ENCODE measurements at regions not wholly inside any gene's neighbourhood (a gene's known extent, or its start where the extent isn't known, plus 50 kb on each side); places are given as distances from the start of the nearest gene placed in this dataset.

DNA sequence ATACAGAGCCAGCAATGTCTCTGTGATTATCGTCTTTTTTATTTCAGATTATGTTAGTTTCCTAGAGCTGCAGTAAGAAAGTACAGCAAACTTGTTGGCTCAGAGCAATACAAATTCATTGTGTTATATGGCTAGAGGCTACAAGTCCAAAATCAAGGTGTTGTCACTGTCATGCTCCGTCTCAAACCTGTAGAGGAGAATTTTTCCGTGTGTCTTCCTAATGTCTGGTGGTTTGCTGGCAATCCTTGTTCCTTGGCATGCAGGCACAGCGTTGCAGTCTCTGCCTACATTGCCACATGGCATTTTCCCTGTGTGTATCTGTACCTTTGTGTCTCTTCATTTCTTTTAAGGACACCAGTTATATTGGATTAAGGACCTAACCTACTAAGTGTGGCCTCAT, 244.4 kb downstream of the LRRIQ3 start:
- no peak for DNase-seq

DNA sequence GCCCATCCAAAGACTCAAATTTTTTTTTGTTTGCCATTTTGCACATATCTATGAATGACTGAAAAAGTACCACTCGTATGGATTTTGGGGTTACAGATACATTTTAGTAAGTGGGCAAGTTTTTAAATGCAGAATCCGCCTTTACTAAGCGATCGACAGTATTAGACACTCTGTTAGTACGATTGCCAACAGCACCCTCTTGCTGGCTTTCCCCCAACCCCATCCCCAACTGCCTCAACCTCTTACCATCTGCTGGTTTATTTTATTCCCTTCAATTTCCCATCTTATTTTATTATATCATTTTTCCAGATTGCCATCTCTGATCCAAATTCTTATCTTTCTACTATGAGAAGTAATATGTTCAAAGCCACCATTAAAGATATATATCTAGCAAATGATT, 244.8 kb downstream of the LRRIQ3 start:
- no peak for DNase-seq

DNA sequence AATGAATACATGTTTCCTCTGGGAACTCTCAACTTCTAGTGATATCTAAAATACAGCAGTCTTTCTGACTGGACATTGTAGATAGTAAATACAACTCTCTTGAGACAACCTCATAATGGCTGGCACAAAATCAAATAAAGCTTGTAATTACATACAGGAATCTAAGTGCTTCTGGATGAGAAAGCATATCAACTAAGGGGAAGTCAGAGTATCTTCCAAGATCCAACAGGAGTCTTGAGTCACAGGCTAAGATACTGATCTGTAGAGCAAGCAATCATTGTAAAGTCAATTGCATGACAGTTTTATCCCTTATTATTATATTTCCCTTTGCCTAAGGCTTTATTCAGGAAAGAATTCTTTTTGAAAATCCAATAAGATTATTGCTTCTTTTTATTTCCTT, 249.9 kb downstream of the LRRIQ3 start:
- DNase-seq: no peak

DNA sequence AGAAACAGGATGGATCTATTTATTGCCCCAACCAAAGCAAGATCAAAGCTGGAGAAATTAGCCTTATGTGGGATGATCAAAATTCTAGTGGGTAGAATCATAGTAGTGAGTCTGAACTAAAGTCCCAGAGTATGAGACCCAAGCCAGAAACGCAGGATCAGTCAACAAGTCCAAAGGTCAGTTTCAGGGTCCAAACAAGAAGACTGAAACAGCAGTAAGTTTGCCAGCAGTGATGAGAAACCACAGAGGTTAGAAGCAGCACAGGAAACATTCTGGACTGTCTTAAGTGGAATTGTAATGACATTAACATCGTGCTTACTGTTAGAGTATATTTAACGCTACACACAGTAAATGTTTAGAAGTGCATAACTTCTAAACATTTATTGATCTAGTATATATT, 251.0 kb downstream of the LRRIQ3 start:
- DNase-seq: no peak

DNA sequence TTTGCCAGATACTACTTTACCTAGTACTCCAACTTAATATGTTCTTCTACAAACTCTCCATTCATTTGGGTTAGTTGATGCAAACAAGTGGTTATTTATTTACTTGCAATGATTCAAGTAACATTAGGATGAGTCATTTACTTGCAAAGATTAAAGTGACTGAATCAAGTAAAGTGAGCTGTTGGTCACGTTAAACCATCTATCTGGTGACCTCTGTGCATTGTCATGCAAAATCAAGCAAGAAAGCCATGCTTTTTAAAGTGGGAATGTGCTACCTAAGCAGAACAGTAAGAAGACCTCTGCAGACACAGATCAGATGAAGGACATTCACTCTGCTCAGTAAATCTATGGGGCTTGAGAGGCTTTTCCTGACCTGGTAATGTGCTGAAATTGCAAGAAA, 254.7 kb downstream of the LRRIQ3 start:
- no peak for DNase-seq

DNA sequence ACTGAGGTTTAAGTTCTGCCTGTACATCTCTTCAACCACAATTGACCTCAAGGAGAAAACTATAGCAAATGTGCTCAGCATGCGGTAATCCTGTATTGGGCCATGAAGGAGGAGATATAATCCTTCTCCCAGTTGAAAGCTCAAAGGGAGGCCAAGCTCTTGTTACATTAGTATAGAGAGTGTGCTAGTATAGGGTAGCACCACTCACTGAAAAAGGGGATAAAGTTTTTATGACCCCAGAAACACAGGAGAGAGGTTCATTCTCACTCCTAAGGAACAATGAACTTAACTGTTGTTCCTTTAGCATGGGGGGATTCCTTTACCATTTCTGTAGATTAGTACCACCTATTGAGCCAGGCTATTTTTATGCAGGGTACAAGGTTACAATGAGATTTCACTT, 267.7 kb downstream of the LRRIQ3 start:
- no peak for DNase-seq

DNA sequence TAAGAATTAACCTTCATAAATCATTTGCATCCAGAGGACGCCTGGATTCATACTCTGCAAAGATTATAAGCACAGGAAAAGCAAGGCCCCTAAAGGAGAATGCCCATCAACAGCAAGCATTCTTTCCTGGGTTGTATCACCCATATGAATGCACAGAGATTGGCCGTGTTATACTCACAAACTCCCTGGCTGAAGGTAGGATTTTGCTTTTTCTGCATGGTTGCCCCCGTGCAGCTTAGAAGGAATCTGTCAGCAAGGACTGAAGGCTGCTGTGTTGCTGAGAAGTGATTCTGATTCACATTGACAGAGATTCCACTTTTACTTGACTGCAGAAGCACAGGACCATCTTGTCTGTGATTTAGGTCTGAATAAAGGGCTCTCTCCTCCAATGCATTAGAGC, 283.0 kb downstream of the LRRIQ3 start:
- DNase-seq: no peak

DNA sequence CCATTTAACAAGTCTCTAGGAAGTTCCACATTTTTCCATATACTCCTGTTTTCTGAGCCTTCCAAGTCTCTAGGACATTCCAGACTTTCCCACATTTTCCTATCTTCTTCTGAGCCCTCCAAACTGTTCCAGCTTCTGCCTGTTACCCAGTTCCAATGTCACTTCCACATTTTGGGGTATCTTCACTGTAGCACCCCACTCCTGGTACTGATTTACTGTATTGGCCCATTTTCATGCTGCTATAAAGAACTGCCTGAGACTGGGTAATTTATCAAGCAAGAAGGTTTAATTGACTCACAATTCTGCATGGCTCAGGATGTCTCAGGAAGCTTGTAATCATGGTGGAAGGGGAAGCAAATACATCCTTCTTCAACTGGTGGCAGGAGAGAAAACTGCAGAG, 285.0 kb downstream of the LRRIQ3 start:
- no peak for DNase-seq

DNA sequence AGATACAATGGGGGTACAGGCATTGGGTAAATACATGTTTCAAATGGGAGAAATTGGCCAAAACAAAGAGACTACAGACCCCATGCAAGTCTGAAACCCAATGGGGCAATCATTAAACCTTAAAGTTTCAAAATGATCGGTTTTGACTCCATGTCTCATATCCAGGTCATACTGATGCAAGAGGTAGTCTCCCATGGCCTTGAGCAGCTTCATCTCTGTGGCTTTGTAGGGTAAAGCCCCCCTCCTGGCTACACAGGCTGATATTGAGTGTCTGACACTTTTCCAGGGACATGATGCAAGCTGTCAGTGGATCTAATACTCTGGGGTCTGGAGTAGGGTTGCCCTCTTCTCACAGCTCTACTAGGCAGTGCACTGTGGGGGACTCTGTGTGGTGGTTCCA, 286.1 kb downstream of the LRRIQ3 start:
- no peak for DNase-seq

DNA sequence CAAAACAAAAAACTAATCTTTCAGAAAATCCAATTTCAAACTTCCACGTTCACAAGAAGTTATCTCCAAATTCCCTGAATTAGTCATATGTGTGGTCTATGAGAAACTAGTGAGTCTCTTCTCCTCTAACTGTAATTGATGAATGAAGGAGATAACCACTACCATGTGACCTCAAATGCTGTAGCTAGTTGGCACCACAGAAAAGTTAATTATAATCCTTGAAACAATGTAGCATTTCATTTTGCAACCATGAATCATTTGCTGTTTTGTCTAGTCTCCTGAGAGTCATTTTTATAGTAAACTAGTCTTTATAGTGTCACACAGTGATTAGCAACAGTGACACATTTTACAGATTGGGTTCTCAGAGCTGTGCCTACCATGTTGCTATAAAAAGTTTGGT, 287.5 kb downstream of the LRRIQ3 start:
- DNase-seq: no peak

DNA sequence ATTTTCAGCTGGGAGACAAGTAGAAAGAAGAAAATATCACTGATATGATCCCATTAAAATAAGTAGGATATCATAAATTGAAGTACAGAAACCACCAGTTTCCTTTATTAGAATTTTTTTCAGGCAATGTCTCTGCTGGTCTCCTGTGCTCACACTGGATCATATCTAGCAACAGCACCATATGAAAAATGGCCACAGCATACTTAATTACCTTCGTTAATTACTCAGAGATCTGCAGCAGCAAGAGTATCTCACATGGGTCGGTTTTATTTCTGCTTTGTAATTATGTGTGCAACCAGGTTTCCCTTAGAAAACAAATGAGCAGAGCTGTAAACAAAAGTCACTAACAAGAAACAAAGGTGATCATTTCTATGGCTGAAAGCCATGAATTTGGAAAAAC, 287.9 kb downstream of the LRRIQ3 start:
- no peak for DNase-seq

DNA sequence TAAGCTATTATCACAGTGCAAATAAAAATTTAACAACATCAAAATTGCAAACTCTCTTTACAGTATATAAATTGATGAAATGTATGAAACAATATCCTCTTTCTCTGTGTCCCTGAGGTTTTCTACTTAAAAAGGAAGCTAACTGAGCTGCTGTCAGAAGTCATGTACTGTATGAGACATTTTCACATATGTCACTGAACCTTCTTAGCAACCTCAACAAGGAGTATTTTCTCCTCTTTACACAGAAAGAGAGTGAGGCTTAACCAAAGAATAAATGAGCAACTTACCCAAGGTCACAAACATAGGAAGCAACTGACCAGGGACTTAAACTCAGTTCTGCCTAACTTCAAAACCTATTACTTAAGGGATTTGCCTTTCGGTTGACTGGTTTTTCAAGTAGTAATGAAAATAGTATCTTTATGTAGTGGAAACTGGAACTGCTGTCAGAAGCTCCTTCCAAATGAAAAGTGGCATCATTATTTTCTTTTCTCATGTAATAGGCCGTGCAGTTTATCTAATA, 288.9 kb downstream of the LRRIQ3 start:
- no peak for DNase-seq

DNA sequence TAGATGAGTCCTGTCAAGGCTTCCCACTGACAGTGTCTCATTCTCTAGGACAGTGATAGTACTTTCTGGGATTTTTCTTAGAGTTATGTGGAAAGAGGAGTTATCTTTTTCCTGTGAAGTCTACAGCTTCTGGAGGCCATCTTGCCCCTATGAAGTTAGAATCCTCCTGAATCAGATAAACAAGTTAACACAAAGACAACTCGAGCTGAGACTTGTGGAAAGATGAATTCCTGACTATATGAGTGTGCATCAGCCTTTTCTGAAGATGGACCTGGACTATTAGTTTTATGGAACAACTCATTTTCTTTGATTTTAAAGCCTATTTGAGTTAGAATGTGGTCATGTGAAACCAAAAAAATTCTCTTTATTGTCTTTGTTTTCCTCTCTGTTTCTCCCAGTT, 290.9 kb downstream of the LRRIQ3 start:
- no peak for DNase-seq

DNA sequence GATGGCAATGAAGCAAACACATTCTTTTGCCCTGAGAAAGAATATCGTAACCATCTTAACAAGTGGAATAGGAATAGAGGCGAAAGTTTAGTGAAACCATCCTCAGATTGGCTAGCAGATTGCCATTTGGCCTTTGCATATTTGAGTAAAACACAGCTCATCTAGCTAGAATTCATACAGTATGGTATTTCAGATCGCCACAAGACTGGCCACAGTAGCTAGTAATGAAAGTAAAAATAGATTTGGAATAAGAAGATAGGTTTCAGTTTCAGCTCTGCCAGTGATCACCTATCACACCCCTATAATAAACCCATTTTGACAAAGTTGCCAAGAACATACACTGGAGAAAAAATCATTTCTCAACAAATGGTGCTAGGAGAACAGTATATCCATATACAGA, 294.9 kb downstream of the LRRIQ3 start:
- DNase-seq: no peak

DNA sequence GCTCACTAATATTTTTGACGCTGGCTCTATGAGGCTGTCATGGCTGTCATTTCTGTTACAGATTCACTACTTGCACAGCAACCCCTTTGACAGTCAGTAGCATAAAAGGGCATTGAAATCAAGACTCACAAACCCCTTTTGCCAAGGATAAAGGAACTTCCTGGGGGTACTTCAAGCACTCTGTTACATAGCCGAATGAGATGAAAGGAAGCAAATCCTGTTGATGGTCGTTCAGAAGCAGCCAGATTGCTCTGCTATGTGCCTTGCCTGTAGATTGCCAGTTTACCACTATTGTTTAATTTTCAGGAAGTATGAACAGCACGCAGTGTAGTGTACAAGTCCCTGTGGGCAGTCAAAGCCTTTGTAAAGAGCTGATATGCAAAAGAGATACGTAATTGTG, 296.2 kb downstream of the LRRIQ3 start:
- DNase-seq: no peak

DNA sequence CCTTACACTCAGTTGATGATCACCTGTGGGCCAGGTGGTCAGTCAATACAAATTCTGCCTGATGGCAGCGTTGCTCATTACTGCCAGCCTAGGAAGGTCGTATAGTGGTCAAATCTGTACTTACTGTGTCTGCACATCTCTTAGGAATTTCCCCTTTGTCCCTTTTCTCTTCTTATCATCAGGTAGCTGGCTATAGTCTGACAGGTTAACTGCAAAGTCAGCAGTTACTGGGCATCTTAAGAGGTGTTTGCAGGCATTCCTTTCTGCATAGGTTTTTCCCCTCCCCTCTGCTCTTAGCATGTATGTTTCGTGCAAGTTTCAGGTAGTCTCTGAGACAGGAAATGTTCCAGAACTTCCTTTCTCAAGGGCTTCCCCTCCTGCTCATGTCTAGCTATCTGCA, 298.7 kb downstream of the LRRIQ3 start:
- DNase-seq: no peak

DNA sequence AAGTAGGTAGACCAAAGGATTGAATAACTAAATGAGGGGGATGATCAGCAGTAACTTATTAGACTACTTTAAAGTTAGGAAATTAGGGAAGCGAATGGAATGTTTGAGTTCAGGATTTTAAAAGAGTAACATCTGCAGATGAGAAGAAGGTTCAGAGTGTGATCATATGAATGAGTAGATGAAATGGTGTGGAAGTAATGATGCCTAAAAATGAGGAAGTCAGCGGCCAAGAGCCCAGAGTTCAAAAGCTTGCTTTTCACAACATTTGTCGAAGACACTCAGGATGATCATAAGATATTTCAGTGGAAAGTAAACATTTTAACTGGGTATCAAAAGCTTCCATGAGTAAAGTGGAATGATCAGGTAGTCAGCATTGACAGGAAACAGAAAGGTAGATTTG, 299.4 kb downstream of the LRRIQ3 start:
- DNase-seq: no peak

DNA sequence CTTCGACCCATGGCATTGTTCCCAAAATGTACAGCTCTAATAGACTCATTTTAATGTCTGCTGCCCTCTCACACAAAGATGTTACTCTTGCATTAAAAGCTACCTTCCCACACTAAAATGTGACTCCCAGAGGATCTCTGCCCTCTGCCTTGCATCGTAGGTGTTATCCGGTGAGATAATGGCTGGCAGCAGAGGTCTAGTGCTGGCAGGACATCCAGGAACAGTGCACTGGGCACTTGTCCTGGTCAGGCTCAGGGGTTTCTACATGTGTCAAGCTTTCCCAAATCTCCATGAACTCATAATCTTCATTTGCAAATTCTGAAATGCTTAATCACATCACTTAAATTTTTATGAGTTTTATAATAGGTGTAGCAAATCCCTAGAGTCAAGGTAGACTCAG, 310.6 kb downstream of the LRRIQ3 start:
- no peak for DNase-seq

DNA sequence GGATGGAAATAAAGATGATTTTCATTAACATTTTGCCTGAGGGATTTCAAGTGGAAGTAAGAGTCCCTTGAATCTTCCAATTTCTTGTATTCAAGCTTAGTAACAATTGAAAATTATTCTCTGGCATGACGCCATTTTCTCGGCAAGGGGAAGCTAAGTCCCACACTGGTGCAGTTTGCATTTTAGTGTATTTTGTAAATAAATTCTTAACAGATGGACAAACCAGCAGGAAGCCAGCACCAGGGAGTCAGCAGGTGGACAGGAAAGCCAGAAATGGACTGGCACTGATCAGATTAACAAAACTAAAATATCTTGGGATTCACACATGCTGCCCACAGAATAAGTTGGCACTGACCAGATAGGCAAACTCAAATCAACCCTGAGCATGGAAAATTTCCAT, 311.3 kb downstream of the LRRIQ3 start:
- no peak for DNase-seq

DNA sequence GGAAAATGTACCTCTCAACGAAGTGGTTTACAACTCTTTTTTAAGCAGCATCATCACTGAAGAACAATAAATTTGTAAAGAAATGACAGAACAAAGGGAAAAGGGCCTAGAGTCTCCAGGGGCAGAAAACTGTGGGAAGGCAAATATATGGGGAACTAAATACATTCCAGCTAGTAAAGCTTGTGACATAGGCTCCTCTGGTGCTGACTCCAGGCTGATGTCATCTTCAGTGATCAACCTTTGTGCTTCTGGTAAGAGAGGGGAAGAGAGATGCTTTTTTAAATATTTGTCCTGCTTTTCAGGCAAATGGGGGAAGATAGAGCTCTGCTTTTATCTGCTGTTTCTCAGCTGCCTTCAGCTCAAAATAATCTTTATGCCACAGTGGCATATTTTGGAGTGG, 323.2 kb downstream of the LRRIQ3 start:
- DNase-seq: no peak

DNA sequence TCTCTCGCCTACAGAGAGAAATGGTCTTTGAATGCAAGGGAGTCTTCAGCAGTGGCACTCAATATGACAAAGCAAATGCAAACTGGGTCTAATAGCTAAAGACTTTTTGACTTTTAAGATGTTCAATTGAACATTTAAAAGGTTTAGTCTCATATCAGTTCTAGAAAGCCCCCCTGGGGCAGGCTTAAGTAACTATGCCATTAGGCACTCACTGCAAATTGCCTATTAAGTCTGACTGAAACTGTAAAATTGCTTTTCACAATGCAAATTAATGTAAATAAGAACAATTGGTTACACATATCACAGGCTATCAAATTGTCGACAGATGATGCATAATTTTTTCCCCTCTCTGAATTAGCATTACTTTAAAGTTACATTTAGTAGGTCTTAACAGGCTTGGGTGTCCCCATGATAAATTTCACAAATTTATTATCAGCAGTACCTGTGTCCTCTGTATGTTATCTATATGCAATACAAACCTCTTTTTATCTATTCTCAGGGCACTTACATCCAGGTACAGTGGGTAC, 329.1 kb downstream of the LRRIQ3 start:
- DNase-seq: no peak

DNA sequence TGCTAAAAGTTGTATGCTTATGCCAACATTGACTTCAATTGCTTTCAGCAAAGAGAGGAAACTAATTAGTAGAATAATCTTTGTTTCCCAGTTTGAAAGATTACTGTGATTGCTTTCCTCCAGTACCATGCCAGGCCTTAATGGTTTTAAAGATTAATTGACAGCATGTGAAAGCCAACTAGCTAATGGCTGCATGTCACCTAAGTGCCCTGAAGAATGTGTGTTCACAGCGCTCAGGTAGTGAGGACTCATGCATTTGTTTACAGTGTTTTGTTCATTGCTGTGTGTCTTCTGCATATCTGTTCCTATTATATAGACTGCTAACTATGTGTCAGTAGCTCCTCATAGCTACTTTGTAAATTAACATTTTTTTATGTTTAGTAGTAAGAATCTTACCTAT, 335.6 kb downstream of the LRRIQ3 start:
- no peak for DNase-seq

DNA sequence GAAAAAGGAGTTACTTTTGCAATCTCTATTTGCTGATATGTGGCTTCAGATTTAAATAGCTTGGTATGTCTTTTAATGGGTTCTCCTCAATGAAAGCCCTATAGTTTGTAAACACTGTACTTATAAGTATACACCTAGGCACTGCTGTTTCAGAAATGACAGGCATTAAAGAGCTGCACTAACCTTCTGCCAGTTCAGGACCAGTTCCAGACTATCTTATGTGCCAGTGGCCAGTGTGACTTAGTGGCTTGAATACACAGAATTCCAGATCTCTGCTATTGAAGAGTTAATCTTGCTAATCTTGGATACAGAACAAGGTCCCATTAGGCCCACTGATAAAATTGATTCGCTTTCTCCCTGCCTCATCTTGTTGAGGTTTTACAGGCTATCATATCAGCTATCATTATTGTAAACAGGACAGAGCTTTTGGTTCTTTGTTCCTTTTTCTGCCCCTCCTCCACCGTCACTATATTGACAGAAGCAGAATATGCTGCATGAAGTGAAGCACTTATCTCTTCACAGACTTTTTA, 337.5 kb downstream of the LRRIQ3 start:
- no peak for DNase-seq

DNA sequence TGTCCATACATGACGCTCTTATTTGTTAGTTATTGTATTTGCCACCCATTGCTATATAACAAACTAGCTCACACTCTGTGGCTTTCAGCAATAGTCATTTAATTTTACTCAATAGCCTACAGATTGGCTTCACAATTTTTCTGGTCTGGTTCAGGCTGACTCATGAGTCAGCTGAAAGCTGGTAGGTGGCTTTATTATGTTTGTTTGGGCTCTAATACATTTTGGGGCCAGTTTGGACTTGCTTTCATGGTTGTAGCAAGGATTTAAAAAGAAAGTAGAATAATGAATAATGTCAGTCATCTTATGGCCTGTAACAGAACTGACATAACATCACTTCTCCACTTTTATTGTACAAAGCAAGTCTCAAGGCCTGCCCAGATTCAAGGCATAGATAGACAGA, 338.7 kb downstream of the LRRIQ3 start:
- DNase-seq: no peak

DNA sequence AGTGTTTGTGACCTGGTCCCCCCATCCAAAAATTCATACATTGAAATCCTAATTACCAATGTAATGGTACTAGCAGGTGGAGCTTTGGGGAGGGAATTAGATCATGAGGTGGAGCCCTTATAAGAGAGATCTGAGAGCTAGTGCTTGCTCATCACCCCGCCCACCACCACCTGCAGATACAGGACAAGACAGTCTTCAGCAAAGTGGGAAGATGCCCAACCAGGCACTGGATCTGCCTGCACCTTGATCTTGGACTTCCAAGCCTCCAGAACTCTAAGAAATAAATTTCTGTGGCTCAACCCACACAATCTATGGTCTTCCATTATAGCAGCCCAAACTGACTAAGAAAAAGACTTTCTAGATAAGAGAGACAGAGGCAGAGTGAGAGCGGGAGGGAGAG, 343.4 kb downstream of the LRRIQ3 start:
- DNase-seq: no peak

DNA sequence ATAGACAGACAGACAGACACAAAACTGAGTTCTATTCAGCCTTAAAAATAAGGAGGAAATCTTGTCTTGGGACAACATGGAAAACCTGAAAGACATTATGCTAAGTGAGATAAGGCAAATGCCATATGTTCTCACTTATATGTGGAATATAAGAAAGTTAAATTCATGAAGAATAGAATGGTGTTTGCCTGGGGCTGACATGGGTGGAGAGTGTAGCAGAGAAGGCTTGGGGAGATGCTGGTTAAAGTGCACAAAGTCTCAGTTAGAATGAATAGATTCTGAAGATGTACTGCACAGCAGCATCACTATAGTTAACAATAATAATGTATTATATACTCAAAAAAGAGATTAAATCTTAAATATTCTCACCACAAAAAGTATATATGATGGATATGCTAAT, 355.5 kb downstream of the LRRIQ3 start:
- no peak for DNase-seq

All from CD4-positive, alpha-beta T cell treated with Interferon alpha-2 for 1 hour (primary cell).